ENCODE measurements at regions not wholly inside any gene's neighbourhood (a gene's known extent, or its start where the extent isn't known, plus 50 kb on each side); places are given as distances from the start of the nearest gene placed in this dataset.

DNA sequence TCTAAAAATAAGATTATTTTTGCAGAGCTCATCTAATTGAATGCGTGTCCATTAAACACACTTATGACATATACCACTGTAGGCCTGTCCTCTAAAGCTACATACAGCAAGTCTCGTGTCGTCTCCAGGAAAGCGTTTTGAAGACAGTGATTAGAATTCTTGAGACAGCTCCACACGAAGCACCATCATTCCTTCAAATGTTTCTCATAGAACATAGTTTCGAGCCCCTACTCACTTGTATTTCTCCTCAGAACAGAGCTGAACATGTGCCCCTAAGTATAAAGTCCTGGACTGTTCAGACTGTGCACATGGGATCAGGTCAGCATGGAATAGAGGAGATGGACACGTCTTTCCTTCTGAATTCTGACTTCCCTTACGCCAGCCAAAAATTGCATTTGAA lies 64.5 kb upstream of the HMGA2 start:
- H3K27ac Mint-ChIP-seq = no peak overlapping the region

DNA sequence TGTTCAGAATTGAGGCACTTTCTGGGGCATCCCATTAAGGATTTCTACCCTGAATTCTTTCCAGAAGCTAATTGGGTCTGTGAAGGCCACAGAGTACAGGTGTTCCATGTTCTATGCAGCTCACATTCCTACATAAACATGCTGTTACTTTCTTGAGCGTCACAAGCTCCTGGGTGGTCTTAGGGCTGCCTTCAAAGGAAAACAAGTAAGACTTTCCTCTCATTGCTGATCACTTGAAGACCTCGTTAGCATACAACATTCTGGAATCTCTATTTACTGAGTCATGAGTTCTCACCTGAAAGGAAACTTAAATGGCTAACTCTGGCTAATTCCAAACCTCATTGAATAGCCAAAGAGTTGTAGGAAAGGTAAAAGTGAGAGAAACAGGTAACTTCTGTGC lies 63.0 kb upstream of the HMGA2 start:
- H3K4me3 Mint-ChIP-seq = no peak overlapping the region
- H3K4me1 Mint-ChIP-seq (ENCODE audit: low read depth) = peaks cover 2% of the 10 kb centered on the region
- H3K27me3 Mint-ChIP-seq (ENCODE audit: low read depth) = peaks cover 10% of the 10 kb centered on the region
- no peaks in the 10 kb centered on the region for H3K9me3 Mint-ChIP-seq
- H3K27ac Mint-ChIP-seq = no peak overlapping the region
- H3K36me3 Mint-ChIP-seq (ENCODE audit: low read depth) = no peaks in the 10 kb centered on the region

More for the DNA sequence above, 64.5 kb upstream of the HMGA2 start:
- Mint-ChIP-seq H3K9me3 (no peaks in the 10 kb centered on the region), H3K4me3 (no peak overlapping the region), H3K36me3 (ENCODE audit: low read depth) (no peaks in the 10 kb centered on the region), H3K4me1 (ENCODE audit: low read depth) (peaks cover 2% of the 10 kb centered on the region), H3K27me3 (ENCODE audit: low read depth) (peaks cover 14% of the 10 kb centered on the region)

DNA sequence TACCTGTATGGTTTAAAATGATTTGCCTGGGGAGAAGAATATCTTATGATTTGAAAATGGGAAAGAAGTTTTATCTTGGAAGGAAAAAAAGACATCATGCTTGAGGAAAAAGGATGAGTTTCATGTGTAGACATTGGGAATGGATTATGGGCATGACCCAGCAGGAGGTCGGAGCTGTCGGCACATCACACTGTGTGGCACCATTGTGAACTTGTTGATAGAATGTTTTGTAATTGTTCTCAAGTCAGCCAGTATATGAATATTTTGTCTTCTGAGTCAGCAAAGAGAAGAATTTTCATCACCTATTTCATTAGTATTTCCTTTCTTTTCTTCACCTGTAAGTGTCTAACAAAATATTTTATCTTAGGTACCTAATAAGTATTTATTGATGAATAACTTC lies 60.0 kb upstream of the HMGA2 start:
- Mint-ChIP-seq H3K4me1 (ENCODE audit: low read depth) (no peaks in the 10 kb centered on the region), H3K9me3 (no peaks in the 10 kb centered on the region), H3K4me3 (no peak overlapping the region), H3K27ac (no peak overlapping the region), H3K36me3 (ENCODE audit: low read depth) (no peaks in the 10 kb centered on the region), H3K27me3 (ENCODE audit: low read depth) (peaks cover 15% of the 10 kb centered on the region)

DNA sequence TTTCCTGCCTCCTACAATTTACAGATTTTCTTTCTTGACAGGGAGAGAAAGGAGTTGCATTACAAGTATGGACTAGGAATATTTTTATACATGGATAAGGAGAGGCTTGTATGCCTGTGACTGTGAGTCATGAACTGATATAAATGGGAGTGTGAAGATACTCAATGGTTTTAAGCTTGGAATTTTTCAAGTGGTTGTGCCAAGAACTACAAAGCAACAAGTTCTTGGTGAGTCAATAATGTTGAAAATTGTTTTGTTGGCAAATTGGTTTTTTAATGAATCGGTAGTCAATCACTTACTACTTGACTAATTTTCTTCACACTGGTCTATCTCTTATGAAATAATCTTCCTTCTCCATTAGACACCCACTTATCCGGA lies 58.9 kb upstream of the HMGA2 start:
- no peaks in the 10 kb centered on the region for H3K36me3 Mint-ChIP-seq (ENCODE audit: low read depth)
- H3K27me3 Mint-ChIP-seq (ENCODE audit: low read depth) = peaks cover 15% of the 10 kb centered on the region
- H3K9me3 Mint-ChIP-seq = no peaks in the 10 kb centered on the region
- no peak overlapping the region for H3K27ac Mint-ChIP-seq
- H3K4me3 Mint-ChIP-seq = no peak overlapping the region
- H3K4me1 Mint-ChIP-seq (ENCODE audit: low read depth) = no peaks in the 10 kb centered on the region

DNA sequence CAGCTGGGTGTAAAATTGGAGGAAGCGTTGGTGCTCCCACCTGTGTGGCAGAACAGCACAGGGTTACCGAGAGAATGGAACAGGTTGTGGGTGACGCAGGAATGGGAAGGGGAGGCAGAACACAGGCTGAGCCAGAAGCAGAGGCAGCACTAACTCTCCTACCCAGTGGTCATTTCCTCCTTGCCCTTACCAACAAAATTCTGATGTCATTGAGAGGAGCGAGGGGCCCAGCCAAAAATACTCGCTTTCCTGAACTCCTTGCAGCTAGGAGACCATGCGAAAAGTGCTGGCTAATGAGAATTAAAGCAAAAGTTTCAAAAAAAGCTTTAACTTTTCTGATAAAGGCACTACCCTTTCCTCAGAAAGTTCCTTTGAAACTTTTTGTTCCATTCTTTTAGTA lies 54.4 kb upstream of the HMGA2 start:
- Mint-ChIP-seq H3K27ac (no peak overlapping the region), H3K9me3 (no peaks in the 10 kb centered on the region), H3K36me3 (ENCODE audit: low read depth) (no peaks in the 10 kb centered on the region), H3K4me3 (no peak overlapping the region), H3K4me1 (ENCODE audit: low read depth) (no peaks in the 10 kb centered on the region), H3K27me3 (ENCODE audit: low read depth) (peaks cover 9% of the 10 kb centered on the region)
